ENCODE measurements at regions not wholly inside any gene's neighbourhood (a gene's known extent, or its start where the extent isn't known, plus 50 kb on each side); places are given as distances from the start of the nearest gene placed in this dataset.

- no peak for TF ChIP-seq EZH2 (IDR thresholded peaks at IDR 0.05; ENCODE audit: low read length, unreplicated experiment)
- TF ChIP-seq, protein P1, sequence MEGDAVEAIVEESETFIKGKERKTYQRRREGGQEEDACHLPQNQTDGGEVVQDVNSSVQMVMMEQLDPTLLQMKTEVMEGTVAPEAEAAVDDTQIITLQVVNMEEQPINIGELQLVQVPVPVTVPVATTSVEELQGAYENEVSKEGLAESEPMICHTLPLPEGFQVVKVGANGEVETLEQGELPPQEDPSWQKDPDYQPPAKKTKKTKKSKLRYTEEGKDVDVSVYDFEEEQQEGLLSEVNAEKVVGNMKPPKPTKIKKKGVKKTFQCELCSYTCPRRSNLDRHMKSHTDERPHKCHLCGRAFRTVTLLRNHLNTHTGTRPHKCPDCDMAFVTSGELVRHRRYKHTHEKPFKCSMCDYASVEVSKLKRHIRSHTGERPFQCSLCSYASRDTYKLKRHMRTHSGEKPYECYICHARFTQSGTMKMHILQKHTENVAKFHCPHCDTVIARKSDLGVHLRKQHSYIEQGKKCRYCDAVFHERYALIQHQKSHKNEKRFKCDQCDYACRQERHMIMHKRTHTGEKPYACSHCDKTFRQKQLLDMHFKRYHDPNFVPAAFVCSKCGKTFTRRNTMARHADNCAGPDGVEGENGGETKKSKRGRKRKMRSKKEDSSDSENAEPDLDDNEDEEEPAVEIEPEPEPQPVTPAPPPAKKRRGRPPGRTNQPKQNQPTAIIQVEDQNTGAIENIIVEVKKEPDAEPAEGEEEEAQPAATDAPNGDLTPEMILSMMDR (conservative IDR thresholded peaks at IDR 0.05; ENCODE audit: low read depth, low read length) = no peak
Measured at GRCh38 chr20:22428051-22428450, 156.3 kb downstream of the FOXA2 start.

All from PC-3 (cell line).